Myocyte (in vitro differentiated cells): ENCODE measurements at regions not wholly inside any gene's neighbourhood (a gene's known extent, or its start where the extent isn't known, plus 50 kb on each side); places are given as distances from the start of the nearest gene placed in this dataset.
"Not testable (repeated sequence)": the region's sequence is repeated elsewhere in the genome, so short reads cannot be mapped to it uniquely, and the experiment has no call there.

Source experiments
- DNase-seq: peaks from one replicate; pipeline ENCODE4 v3.0.0-alpha.2; 2012; ENCODE audit warnings: low read depth

DNA sequence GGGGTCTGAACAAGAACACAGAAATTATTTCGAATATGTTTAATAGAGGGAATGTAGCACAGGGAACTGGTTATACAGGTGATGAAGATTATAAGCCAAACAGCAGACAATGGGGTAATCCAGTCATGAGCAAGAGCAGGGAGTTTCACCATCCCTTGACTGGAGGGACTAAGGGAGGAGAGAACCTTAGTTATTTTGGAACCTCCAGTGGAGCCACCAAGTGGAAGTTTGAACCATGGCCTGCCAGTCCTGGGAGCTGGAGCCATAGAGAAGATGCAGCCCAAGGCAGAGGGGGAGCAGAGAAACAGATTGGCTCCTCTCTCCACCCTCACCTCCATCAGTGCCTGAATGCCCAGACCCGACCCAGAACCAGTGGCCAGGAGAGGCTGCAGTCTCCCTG, 264.6 kb upstream of the RASGEF1B start:
- DNase-seq: no peak

- DNase-seq: no peak
Observed at GRCh38 chr4:81732980-81733379, 261.3 kb upstream of the RASGEF1B start.

- DNase-seq: no peak
Observed at GRCh38 chr4:81724925-81725329, 253.2 kb upstream of the RASGEF1B start.

GRCh38 chr4:81723927-81724587, 252.3 kb upstream of the RASGEF1B start:
- DNase-seq: no peak

GRCh38 chr4:81723019-81723884, 251.5 kb upstream of the RASGEF1B start:
- no peak for DNase-seq

- no peak for DNase-seq
Observed at GRCh38 chr4:81722290-81722851, 250.7 kb upstream of the RASGEF1B start.

- no peak for DNase-seq
Observed at GRCh38 chr4:81715757-81716156, 244.1 kb upstream of the RASGEF1B start.

DNA sequence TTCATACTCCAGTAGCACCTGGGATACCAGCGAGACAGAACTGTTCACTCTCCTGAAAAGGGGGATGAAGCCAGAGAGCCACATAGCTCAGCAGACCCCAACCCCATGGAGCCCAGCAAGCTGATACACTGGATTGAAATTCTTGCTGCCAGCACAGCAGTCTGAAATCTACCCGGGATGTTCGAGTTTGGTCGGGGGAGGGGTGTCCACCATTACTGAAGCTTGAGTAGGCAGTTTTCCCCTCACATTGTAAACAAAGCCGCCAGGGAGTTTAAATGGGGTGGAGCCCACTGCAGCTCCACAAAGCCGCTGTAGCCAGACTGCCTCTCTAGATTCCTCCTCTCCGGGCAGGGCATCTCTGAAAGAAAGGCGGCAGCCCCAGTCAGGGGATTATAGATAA, 243.7 kb upstream of the RASGEF1B start:
- not testable (repeated sequence) for DNase-seq

GRCh38 chr4:81714291-81714690, 242.6 kb upstream of the RASGEF1B start:
- no peak for DNase-seq

- DNase-seq: no peak
Observed at GRCh38 chr4:81712714-81713113, 241.0 kb upstream of the RASGEF1B start.

DNA sequence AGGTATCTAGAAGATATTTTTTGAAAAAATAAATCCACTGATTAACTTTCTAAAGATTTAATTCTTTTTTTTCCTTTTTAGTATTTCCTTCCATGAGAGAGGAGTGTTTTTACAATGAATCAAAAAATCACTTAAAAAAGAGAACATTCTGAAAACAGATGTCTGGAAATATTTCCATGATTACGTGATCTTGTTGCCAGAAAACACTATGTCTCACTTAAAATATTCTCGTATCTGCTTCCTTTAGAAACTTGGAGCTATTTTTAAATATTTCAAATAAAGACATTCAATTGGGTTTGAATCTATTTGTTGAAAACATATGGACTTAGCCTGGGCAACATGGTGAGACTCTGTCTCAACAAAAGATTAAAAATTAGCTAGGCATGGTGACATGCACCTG, 232.8 kb upstream of the RASGEF1B start:
- DNase-seq: no peak

DNA sequence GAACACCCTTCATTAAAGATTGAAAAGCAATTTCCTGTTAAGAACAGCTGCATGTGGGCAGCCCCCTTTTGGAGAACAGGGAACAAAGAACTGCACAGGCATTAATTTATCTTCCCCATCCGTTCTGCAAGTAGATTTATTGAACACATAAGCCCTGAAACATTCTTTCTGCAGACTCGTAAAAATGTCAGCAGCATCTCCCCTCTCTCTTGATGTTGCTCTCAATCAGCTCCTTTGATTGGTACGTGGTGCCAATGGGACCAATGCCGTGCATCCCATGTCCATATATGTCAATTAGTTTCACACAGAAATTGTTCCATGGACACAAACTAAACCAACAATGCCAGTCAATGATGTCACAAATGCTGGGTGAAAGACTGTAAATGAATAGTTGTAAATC, 228.5 kb upstream of the RASGEF1B start:
- no peak for DNase-seq

DNA sequence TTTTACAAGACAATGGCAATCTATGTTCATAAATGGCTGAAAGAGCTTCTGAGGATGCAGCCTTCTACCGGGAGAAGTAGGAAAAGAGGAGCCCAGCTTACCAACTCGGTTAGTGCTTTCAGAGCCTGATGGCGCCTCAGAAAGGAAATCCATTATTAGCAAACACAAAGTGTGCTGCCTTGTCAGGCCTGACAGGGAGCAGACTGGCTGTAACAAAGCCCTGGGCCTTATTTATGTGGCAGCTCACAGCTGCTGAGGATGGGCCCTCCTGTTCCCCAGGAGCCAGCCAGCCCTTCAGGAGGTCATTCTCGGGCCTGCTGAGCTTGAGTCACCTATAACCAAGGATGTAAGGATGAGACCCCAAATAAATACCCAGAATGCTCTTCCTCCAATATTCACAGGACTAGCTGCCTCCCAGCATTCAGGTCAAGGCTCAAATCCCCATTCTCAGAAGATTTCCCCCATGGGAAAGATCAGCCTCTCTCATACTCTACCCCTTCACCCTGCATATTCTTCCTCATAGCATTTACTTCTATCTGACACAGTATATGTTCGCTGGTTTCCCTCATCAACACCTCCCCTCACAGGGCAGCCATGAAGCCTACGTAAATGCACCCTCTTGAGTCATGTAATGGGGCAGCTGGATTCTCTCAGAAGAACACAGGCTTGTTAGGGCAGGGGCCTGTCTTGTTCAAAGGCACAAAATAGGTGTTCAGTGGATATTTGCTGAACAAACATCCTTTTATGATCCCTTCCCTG, 227.0 kb upstream of the RASGEF1B start:
- no peak for DNase-seq

- no peak for DNase-seq
Observed at GRCh38 chr4:81694176-81694913, 222.6 kb upstream of the RASGEF1B start.

GRCh38 chr4:81690871-81691270, 219.2 kb upstream of the RASGEF1B start:
- no peak for DNase-seq

DNA sequence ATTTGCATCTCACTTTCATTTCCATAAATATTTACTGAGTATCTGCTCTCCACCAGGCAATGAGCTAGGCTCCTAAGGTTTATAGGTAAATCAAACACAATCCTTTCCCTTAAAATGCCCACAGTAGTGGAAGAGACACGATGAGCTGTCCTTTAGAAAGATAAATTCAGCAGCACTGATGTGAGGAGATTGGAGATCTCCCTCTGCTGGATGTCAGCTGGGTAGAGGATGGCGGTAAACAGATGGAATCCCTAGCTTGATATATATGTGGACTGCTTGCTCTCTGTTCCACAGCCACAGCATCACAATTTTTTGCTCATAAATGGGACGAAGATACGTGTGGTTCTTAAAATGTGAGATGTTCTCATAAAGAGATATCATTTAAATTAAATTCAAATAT, 216.4 kb upstream of the RASGEF1B start:
- no peak for DNase-seq

DNA sequence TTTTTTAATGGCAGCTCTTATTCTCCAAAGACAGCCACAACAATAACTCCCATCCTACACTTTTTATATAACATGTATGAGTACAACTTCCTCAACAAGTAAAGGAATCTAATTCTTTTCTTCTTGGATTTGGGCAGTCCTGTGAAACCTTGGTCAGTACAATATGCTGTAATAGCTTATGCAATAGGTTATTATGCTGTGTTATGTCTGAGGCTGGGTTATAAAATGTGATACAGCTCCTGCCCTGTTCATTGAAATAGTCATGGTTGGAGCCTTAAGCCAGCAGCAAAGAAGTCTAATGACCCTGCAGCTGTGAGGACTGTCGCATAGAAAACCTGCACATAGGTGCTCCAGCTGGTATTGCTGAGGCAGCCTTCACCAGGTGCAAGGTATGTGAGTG, 215.8 kb upstream of the RASGEF1B start:
- no peak for DNase-seq

- DNase-seq: no peak
Observed at GRCh38 chr4:81685104-81685503, 213.4 kb upstream of the RASGEF1B start.

DNA sequence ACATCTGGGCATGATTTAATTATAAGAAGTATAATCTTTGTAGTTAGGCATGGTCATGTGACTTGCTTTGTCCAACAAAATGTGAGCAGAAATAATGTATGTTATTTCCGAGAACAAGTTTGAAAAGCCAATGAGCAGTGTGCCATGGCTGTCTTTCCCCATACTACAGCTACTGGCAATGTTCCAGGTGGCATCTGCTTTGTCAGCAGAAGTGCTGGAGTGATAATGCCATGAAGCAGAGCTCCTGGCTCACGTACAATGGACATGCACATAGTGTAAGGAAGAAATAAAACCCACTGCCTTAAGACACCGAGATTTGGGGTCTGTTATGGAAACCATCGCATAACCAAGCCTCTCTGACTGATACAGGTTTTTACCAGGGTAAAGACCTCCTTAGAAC, 212.6 kb upstream of the RASGEF1B start:
- no peak for DNase-seq

DNA sequence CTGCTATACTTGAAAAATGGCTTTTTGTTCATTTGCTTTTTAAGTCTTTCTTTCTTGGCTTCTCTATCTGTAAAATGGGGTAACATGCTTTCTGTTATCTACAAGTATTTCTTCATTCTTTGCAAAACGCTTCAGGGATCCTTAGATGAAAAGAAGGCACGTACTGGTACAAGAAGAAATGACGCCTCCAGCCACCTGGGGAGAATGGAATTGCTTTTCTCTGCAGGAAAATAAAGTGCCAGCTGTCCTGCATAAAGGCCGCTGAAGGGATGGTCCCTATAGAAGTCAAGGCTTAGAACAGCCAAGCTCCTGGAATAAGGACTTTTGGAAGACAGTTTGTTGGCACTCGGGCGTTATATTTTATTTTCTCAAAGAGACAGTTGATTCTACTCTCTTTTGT, 210.8 kb upstream of the RASGEF1B start:
- no peak for DNase-seq

DNA sequence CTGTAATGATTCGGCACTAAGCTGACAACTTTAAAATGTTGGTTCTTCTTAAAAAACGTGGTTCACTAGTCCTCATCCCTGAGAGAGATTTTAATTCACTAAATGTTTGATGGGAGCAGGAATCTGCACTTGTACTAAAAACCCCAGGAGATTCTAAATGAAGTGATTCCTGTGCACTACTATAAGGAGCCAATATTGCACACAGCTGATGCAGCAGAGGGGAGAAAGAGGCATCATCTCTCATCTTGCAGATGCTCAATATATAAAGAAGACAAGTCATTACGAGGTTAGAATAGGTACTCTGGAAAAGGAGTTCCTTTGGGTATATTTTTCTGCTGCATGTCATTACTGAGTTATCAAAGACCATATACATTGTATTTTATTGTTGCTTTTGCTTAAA, 207.6 kb upstream of the RASGEF1B start:
- no peak for DNase-seq
